ENCODE measurements at regions not wholly inside any gene's neighbourhood (a gene's known extent, or its start where the extent isn't known, plus 50 kb on each side); places are given as distances from the start of the nearest gene placed in this dataset.
A peak's percentile ranks its signal among the peaks of the same experiment; 100 is the strongest.

- no peak for TF ChIP-seq CTCF (IDR thresholded peaks at IDR 0.05)
- no peak for TF ChIP-seq POLR2A (IDR thresholded peaks at IDR 0.05)
- intact Hi-C loops (cut with DNase I), result no loop called here
- H3K4me1 ChIP-seq, result peaks cover 17 to 36% of the 10 kb centered on the region in 2 donors
- H3K9me3 ChIP-seq, result no peaks in the 10 kb centered on the region
- no peaks in the 10 kb centered on the region for H3K36me3 ChIP-seq
- 91 to 94% methylated on average over 3 of the region's 3 CpGs for WGBS, 2 donors
- no peak overlapping the region for H3K27ac ChIP-seq
- H3K27me3 ChIP-seq, result no peaks in the 10 kb centered on the region
- no peak for DNase-seq
- H3K4me3 ChIP-seq (replicated peaks in 1 of 3), result no peak overlapping the region
Observed at GRCh38 chr14:61219673-61220072, 61.5 kb downstream of the TMEM30B start.

DNA sequence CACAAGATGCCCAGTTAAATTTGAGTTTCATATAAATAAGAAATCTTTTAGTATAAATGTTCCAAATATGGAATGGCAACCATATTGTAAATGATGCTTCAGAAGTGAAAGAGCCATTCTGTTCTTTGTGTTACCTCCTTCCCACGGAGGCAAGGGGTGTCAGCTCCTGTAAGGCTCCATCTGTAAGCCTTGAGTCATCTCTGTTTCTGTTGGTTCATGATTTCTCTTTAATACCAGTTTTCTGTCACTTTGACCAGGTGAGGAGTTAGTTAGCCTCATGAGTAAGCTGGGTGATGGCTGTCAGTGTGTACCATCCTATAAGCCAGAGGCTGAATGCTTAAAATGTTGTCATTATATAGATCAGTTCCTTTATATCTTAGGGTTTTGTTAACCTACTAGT, 61.9 kb downstream of the TMEM30B start:
- DNase-seq, result no peak
- Histone ChIP-seq H3K9me3 (no peaks in the 10 kb centered on the region), H3K27me3 (no peaks in the 10 kb centered on the region), H3K4me1 (peaks cover 17 to 36% of the 10 kb centered on the region in 2 donors), H3K27ac (no peak overlapping the region), H3K4me3 (replicated peaks in 1 of 3) (no peak overlapping the region), H3K36me3 (no peaks in the 10 kb centered on the region)
- TF ChIP-seq POLR2A (IDR thresholded peaks at IDR 0.05), result no peak
- no peak for TF ChIP-seq CTCF (IDR thresholded peaks at IDR 0.05)
- 83 to 84% methylated on average over 1 of the region's 1 CpG for WGBS, 2 donors
- intact Hi-C loops (cut with DNase I), result no loop called here

GRCh38 chr14:61218767-61219166, 62.4 kb downstream of the TMEM30B start:
- Histone ChIP-seq H3K4me3 (replicated peaks in 1 of 3) (no peak overlapping the region), H3K36me3 (no peaks in the 10 kb centered on the region), H3K27ac (no peak overlapping the region), H3K4me1 (peaks cover 17 to 35% of the 10 kb centered on the region in 2 donors), H3K27me3 (no peaks in the 10 kb centered on the region), H3K9me3 (no peaks in the 10 kb centered on the region)
- 41 to 53% methylated on average over 6 of the region's 6 CpGs for WGBS, 2 donors
- intact Hi-C loops (cut with DNase I), result no loop called here
- TF ChIP-seq CTCF (IDR thresholded peaks at IDR 0.05), result no peak
- TF ChIP-seq POLR2A (IDR thresholded peaks at IDR 0.05), result no peak
- DNase-seq, result peak in 1 of 2 donors; percentile 6

DNA sequence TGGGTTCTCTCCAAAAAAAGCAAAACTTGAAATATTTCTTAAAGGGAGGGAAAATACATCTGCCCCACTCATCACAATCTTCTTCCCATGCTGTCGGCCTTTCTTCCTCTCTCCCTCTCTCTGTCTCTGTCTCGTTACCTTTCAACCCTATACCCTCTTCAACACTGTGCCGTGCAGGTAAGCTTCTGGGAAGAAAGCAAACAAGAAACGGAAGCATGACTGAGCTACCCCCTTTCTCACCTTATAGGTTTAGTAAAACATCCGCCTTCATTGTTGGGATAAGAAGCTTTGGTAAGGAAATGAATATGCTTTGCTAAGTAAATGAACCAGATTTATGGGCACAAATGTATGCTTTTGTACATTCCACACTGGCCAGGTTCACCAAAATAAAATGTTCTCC, 63.0 kb downstream of the TMEM30B start:
- H3K4me3 ChIP-seq (replicated peaks in 1 of 3), result no peak overlapping the region
- no peaks in the 10 kb centered on the region for H3K36me3 ChIP-seq
- intact Hi-C loops (cut with DNase I), result no loop called here
- H3K27ac ChIP-seq, result no peak overlapping the region
- H3K9me3 ChIP-seq, result no peaks in the 10 kb centered on the region
- 69 to 74% methylated on average over 5 of the region's 5 CpGs for WGBS, 2 donors
- H3K27me3 ChIP-seq, result no peaks in the 10 kb centered on the region
- DNase-seq, result no peak
- peaks cover 17 to 29% of the 10 kb centered on the region in 2 donors for H3K4me1 ChIP-seq
- TF ChIP-seq CTCF (IDR thresholded peaks at IDR 0.05), result no peak

- DNase-seq, result no peak
- Histone ChIP-seq H3K4me1 (peaks cover 17 to 22% of the 10 kb centered on the region in 2 donors), H3K36me3 (no peaks in the 10 kb centered on the region), H3K4me3 (replicated peaks in 1 of 3) (no peak overlapping the region), H3K27me3 (no peaks in the 10 kb centered on the region), H3K9me3 (no peaks in the 10 kb centered on the region), H3K27ac (no peak overlapping the region)
- TF ChIP-seq POLR2A (IDR thresholded peaks at IDR 0.05), result no peak
- WGBS, 2 donors, result 72 to 83% methylated on average over 2 of the region's 2 CpGs
- intact Hi-C loops (cut with DNase I), result no loop called here
Observed at GRCh38 chr14:61217516-61217915, 63.6 kb downstream of the TMEM30B start.
